D341Med (cell line): ENCODE measurements at regions not wholly inside any gene's neighbourhood (a gene's known extent, or its start where the extent isn't known, plus 50 kb on each side); places are given as distances from the start of the nearest gene placed in this dataset.

Source experiments
- DNase-seq: peaks from one replicate; pipeline ENCODE4 v3.0.0; 2012; ENCODE audit warnings: low spot score

- DNase-seq: no peak
These were observed 111.1 kb upstream of the ACSL4 start for GRCh38 chrX:109843963-109844751.

GRCh38 chrX:109844986-109845385, 111.9 kb upstream of the ACSL4 start:
- no peak for DNase-seq

- DNase-seq: no peak
These were observed 112.9 kb upstream of the ACSL4 start for GRCh38 chrX:109845996-109846395.

GRCh38 chrX:109847257-109848187, 114.5 kb upstream of the ACSL4 start:
- no peak for DNase-seq

GRCh38 chrX:109848461-109849050, 115.5 kb upstream of the ACSL4 start:
- peak; percentile 52 for DNase-seq

- no peak for DNase-seq
These were observed 121.0 kb upstream of the ACSL4 start for GRCh38 chrX:109854096-109854495.

GRCh38 chrX:109855501-109855900, 122.4 kb upstream of the ACSL4 start:
- DNase-seq: no peak

GRCh38 chrX:109856974-109857373, 123.9 kb upstream of the ACSL4 start:
- peak; percentile 25 for DNase-seq

GRCh38 chrX:109857584-109858228, 124.6 kb upstream of the ACSL4 start:
- DNase-seq: no peak

- DNase-seq: no peak
These were observed 125.7 kb upstream of the ACSL4 start for GRCh38 chrX:109858602-109859341.

- DNase-seq: no peak
These were observed 126.6 kb upstream of the ACSL4 start for GRCh38 chrX:109859651-109860050.

GRCh38 chrX:109862433-109862832, 129.4 kb upstream of the ACSL4 start:
- no peak for DNase-seq

GRCh38 chrX:109863811-109864210, 130.8 kb upstream of the ACSL4 start:
- no peak for DNase-seq

GRCh38 chrX:109871121-109871888, 131.6 kb upstream of the TMEM164 start:
- no peak for DNase-seq

- no peak for DNase-seq
These were observed 130.7 kb upstream of the TMEM164 start for GRCh38 chrX:109872021-109872732.

GRCh38 chrX:109873574-109873973, 129.3 kb upstream of the TMEM164 start:
- no peak for DNase-seq

GRCh38 chrX:109873983-109874382, 128.9 kb upstream of the TMEM164 start:
- no peak for DNase-seq

- no peak for DNase-seq
These were observed 128.4 kb upstream of the TMEM164 start for GRCh38 chrX:109874548-109874947.

- no peak for DNase-seq
These were observed 127.1 kb upstream of the TMEM164 start for GRCh38 chrX:109875831-109876230.

- DNase-seq: no peak
These were observed 124.7 kb upstream of the TMEM164 start for GRCh38 chrX:109878236-109878635.
